ENCODE measurements at regions not wholly inside any gene's neighbourhood (a gene's known extent, or its start where the extent isn't known, plus 50 kb on each side); places are given as distances from the start of the nearest gene placed in this dataset.

- ATAC-seq = no peak
- peaks cover 25% of the 10 kb centered on the region for H3K4me1 Mint-ChIP-seq
- no peak overlapping the region for H3K4me3 Mint-ChIP-seq
- ChIA-PET POLR2A (no interaction called here), CTCF (no interaction called here)
- H3K36me3 Mint-ChIP-seq = peaks cover 2% of the 10 kb centered on the region; the same call in 1 of the 2 replicates
- DNase-seq (ENCODE audit: low spot score) = no peak
- H3K27ac Mint-ChIP-seq = no peak overlapping the region
- H3K27me3 Mint-ChIP-seq (ENCODE audit: low read depth) = no peaks in the 10 kb centered on the region
- TF ChIP-seq TP53 (CRISPR knock-in tag; IDR thresholded peaks at IDR 0.05) (no peak), SMAD3 (CRISPR knock-in tag; IDR thresholded peaks at IDR 0.05; ENCODE audit: borderline replicate concordance) (no peak), NFE2L1 (CRISPR knock-in tag; IDR thresholded peaks at IDR 0.05) (no peak), PRRX2 (CRISPR knock-in tag; IDR thresholded peaks at IDR 0.05) (no peak), SP1 (CRISPR knock-in tag; conservative IDR thresholded peaks at IDR 0.05) (no peak), ESRRA (CRISPR knock-in tag; IDR thresholded peaks at IDR 0.05; ENCODE audit: borderline replicate concordance) (no peak), ELF4 (CRISPR knock-in tag; IDR thresholded peaks at IDR 0.05; ENCODE audit: low read depth) (no peak), NFATC4 (CRISPR knock-in tag; IDR thresholded peaks at IDR 0.05) (no peak)
- TF ChIP-seq, protein P1, sequence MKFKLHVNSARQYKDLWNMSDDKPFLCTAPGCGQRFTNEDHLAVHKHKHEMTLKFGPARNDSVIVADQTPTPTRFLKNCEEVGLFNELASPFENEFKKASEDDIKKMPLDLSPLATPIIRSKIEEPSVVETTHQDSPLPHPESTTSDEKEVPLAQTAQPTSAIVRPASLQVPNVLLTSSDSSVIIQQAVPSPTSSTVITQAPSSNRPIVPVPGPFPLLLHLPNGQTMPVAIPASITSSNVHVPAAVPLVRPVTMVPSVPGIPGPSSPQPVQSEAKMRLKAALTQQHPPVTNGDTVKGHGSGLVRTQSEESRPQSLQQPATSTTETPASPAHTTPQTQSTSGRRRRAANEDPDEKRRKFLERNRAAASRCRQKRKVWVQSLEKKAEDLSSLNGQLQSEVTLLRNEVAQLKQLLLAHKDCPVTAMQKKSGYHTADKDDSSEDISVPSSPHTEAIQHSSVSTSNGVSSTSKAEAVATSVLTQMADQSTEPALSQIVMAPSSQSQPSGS (CRISPR knock-in tag; IDR thresholded peaks at IDR 0.05; ENCODE audit: borderline replicate concordance, low read depth) = no peak
- H3K9me3 Mint-ChIP-seq = peaks cover 6% of the 10 kb centered on the region
Observed at GRCh38 chr14:85247071-85247470, 282.9 kb upstream of the FLRT2 start.

- Mint-ChIP-seq H3K9me3 (peaks cover 6% of the 10 kb centered on the region), H3K4me1 (peaks cover 25% of the 10 kb centered on the region), H3K27me3 (ENCODE audit: low read depth) (no peaks in the 10 kb centered on the region), H3K4me3 (no peak overlapping the region; the same call in none of the 2 replicates), H3K27ac (peak overlapping the region; percentile 93), H3K36me3 (peaks cover 2% of the 10 kb centered on the region; the same call in 1 of the 2 replicates)
- DNase-seq (ENCODE audit: low spot score) = peak; percentile 11
- ChIA-PET POLR2A (no interaction called here), CTCF (no interaction called here)
- TF ChIP-seq RELA (CRISPR knock-in tag; IDR thresholded peaks at IDR 0.05; ENCODE audit: borderline replicate concordance) = no peak
- TF ChIP-seq FOXJ3 (CRISPR knock-in tag; IDR thresholded peaks at IDR 0.05; ENCODE audit: borderline replicate concordance) = no peak
- TF ChIP-seq, protein P2, sequence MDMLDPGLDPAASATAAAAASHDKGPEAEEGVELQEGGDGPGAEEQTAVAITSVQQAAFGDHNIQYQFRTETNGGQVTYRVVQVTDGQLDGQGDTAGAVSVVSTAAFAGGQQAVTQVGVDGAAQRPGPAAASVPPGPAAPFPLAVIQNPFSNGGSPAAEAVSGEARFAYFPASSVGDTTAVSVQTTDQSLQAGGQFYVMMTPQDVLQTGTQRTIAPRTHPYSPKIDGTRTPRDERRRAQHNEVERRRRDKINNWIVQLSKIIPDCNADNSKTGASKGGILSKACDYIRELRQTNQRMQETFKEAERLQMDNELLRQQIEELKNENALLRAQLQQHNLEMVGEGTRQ (CRISPR knock-in tag; IDR thresholded peaks at IDR 0.05) = no peak
- TF ChIP-seq ZNF232 (CRISPR knock-in tag; IDR thresholded peaks at IDR 0.05) = no peak
- TF ChIP-seq ZNF671 (CRISPR knock-in tag; IDR thresholded peaks at IDR 0.05) = no peak
- TF ChIP-seq MAX (CRISPR knock-in tag; IDR thresholded peaks at IDR 0.05) = no peak
- TF ChIP-seq USF1 (CRISPR knock-in tag; IDR thresholded peaks at IDR 0.05) = no peak
- no peak for TF ChIP-seq ERG (CRISPR knock-in tag; IDR thresholded peaks at IDR 0.05)
- TF ChIP-seq, protein P3, sequence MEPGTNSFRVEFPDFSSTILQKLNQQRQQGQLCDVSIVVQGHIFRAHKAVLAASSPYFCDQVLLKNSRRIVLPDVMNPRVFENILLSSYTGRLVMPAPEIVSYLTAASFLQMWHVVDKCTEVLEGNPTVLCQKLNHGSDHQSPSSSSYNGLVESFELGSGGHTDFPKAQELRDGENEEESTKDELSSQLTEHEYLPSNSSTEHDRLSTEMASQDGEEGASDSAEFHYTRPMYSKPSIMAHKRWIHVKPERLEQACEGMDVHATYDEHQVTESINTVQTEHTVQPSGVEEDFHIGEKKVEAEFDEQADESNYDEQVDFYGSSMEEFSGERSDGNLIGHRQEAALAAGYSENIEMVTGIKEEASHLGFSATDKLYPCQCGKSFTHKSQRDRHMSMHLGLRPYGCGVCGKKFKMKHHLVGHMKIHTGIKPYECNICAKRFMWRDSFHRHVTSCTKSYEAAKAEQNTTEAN (CRISPR knock-in tag; IDR thresholded peaks at IDR 0.05) = no peak
- TF ChIP-seq, protein P4, sequence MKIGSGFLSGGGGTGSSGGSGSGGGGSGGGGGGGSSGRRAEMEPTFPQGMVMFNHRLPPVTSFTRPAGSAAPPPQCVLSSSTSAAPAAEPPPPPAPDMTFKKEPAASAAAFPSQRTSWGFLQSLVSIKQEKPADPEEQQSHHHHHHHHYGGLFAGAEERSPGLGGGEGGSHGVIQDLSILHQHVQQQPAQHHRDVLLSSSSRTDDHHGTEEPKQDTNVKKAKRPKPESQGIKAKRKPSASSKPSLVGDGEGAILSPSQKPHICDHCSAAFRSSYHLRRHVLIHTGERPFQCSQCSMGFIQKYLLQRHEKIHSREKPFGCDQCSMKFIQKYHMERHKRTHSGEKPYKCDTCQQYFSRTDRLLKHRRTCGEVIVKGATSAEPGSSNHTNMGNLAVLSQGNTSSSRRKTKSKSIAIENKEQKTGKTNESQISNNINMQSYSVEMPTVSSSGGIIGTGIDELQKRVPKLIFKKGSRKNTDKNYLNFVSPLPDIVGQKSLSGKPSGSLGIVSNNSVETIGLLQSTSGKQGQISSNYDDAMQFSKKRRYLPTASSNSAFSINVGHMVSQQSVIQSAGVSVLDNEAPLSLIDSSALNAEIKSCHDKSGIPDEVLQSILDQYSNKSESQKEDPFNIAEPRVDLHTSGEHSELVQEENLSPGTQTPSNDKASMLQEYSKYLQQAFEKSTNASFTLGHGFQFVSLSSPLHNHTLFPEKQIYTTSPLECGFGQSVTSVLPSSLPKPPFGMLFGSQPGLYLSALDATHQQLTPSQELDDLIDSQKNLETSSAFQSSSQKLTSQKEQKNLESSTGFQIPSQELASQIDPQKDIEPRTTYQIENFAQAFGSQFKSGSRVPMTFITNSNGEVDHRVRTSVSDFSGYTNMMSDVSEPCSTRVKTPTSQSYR (CRISPR knock-in tag; IDR thresholded peaks at IDR 0.05) = no peak
- TF ChIP-seq, protein P5, sequence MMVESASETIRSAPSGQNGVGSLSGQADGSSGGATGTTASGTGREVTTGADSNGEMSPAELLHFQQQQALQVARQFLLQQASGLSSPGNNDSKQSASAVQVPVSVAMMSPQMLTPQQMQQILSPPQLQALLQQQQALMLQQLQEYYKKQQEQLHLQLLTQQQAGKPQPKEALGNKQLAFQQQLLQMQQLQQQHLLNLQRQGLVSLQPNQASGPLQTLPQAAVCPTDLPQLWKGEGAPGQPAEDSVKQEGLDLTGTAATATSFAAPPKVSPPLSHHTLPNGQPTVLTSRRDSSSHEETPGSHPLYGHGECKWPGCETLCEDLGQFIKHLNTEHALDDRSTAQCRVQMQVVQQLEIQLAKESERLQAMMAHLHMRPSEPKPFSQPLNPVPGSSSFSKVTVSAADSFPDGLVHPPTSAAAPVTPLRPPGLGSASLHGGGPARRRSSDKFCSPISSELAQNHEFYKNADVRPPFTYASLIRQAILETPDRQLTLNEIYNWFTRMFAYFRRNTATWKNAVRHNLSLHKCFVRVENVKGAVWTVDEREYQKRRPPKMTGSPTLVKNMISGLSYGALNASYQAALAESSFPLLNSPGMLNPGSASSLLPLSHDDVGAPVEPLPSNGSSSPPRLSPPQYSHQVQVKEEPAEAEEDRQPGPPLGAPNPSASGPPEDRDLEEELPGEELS (CRISPR knock-in tag; IDR thresholded peaks at IDR 0.05) = no peak
- no peak; the same call in none of the 2 replicates for ATAC-seq
Observed at GRCh38 chr14:85248881-85249635, 280.9 kb upstream of the FLRT2 start.

Data from WTC11 (cell line).